Gastroesophageal sphincter (tissue), 3 donors: ENCODE measurements at regions not wholly inside any gene's neighbourhood (a gene's known extent, or its start where the extent isn't known, plus 50 kb on each side); places are given as distances from the start of the nearest gene placed in this dataset.
"Not testable (repeated sequence)": the region's sequence is repeated elsewhere in the genome, so short reads cannot be mapped to it uniquely, and the experiment has no call there.

Experiments used
- EP300 ChIP-seq: sonication (generic); formaldehyde crosslinking; IDR thresholded peaks from one replicate; pipeline ENCODE4 v1.6.1; 2017; ENCODE audit warnings: antibody characterized with exemption, mild to moderate bottlenecking
- POLR2A ChIP-seq, 2 donors: fragments of 450-650 bp; IDR thresholded peaks; one replicate each; pipeline ENCODE4 v1.6.1; 2017; ENCODE audit warnings: antibody characterized with exemption in 2 of 2, mild to moderate bottlenecking in 2 of 2, moderate library complexity in 1 of 2
- POLR2AphosphoS5 ChIP-seq: sonication (generic); formaldehyde crosslinking; IDR thresholded peaks from one replicate; pipeline ENCODE4 v1.6.1; 2017; ENCODE audit warnings: antibody characterized with exemption
- TF ChIP-seq, protein P1 (sequence below), 4 experiments: fragments of 200-600 bp in 2 of 4; fragments of 450-650 bp in 2 of 4; sonication (generic) in 1 of 4; IDR thresholded peaks; one replicate each; pipeline ENCODE4 v1.5.1; 2017 to 2019; ENCODE audit warnings: antibody characterized with exemption in 4 of 4, mild to moderate bottlenecking in 2 of 4, moderate library complexity in 2 of 4

DNA sequence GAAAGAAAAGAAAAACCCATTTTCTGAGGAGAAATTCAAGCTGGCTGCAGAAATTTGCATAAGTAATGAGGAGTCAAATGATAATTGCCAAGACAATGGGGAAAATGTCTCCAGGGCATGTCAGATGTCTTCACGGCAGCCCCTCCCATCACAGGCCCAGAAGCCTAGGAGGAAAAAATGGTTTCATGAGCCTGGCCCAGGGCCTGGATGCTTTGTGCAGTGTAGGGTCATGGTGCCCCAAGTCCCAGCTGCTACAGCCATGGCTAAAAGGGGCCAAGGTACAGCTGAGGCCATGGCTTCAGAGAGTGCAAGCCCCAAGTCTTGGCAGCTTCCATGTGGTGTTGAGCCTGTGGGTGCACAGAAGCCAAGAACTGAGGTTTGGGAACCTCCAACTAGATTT lies 283.9 kb upstream of the PREP start:
- TF ChIP-seq, protein P1, sequence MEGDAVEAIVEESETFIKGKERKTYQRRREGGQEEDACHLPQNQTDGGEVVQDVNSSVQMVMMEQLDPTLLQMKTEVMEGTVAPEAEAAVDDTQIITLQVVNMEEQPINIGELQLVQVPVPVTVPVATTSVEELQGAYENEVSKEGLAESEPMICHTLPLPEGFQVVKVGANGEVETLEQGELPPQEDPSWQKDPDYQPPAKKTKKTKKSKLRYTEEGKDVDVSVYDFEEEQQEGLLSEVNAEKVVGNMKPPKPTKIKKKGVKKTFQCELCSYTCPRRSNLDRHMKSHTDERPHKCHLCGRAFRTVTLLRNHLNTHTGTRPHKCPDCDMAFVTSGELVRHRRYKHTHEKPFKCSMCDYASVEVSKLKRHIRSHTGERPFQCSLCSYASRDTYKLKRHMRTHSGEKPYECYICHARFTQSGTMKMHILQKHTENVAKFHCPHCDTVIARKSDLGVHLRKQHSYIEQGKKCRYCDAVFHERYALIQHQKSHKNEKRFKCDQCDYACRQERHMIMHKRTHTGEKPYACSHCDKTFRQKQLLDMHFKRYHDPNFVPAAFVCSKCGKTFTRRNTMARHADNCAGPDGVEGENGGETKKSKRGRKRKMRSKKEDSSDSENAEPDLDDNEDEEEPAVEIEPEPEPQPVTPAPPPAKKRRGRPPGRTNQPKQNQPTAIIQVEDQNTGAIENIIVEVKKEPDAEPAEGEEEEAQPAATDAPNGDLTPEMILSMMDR (IDR thresholded peaks at IDR 0.05), result not testable (repeated sequence)
- TF ChIP-seq POLR2A (IDR thresholded peaks at IDR 0.05); EP300; POLR2AphosphoS5: not testable (repeated sequence)
